H1 (cell line): ENCODE measurements at regions not wholly inside any gene's neighbourhood (a gene's known extent, or its start where the extent isn't known, plus 50 kb on each side); places are given as distances from the start of the nearest gene placed in this dataset.

Experiments used
- CBX5 ChIP-seq: fragments of 300-800, 300-1000 bp; sonication (generic); IDR thresholded peaks from 2 replicates; pipeline ENCODE4 v1.7.1; 2016; ENCODE audit warnings: antibody characterized with exemption, low read length, low read depth
- CHD1 ChIP-seq: IDR thresholded peaks from 2 replicates; pipeline ENCODE4 v1.6.1; 2012; ENCODE audit warnings: low read depth, low read length, improper control_type of control experiment
- EGR1 ChIP-seq: IDR thresholded peaks from 2 replicates; pipeline ENCODE4 v1.6.1; 2011; ENCODE audit warnings: low read depth, low read length, borderline replicate concordance
- EZH2 ChIP-seq: fragments of 200-600 bp; sonication (generic); IDR thresholded peaks from 2 replicates; pipeline ENCODE4 v1.7.1; 2012; ENCODE audit warnings: low read depth, mild to moderate bottlenecking, moderate library complexity, low read length, inconsistent platforms; ENCODE audit not compliant: severe bottlenecking
- POLR2AphosphoS5 ChIP-seq: IDR thresholded peaks from 2 replicates; pipeline ENCODE4 v1.6.1; 2011; ENCODE audit warnings: low read depth, low read length

- TF ChIP-seq POLR2AphosphoS5 (no peak), EGR1 (no peak), EZH2 (no peak), CHD1 (no peak), CBX5 (no peak)
Measured at GRCh38 chr7:131942287-131943150, 386.1 kb upstream of the PODXL start.
